GM23338 (cell line): ENCODE measurements at regions not wholly inside any gene's neighbourhood (a gene's known extent, or its start where the extent isn't known, plus 50 kb on each side); places are given as distances from the start of the nearest gene placed in this dataset.

Experiments used
- EZH2 ChIP-seq: fragments of 200-600 bp; sonication (generic); IDR thresholded peaks from one replicate; pipeline ENCODE4 v1.8.0; 2017; ENCODE audit warnings: antibody characterized with exemption, mild to moderate bottlenecking, low read depth; ENCODE audit not compliant: unreplicated experiment
- JUNB ChIP-seq: IDR thresholded peaks from one replicate; pipeline ENCODE4 v1.6.1; 2016; ENCODE audit warnings: antibody characterized with exemption; ENCODE audit not compliant: unreplicated experiment
- NANOG ChIP-seq: IDR thresholded peaks from 2 replicates; pipeline ENCODE4 v1.6.1; 2016; ENCODE audit warnings: antibody characterized with exemption, borderline replicate concordance
- POLR2AphosphoS5 ChIP-seq: IDR thresholded peaks from 2 replicates; pipeline ENCODE4 v1.6.1; 2016; ENCODE audit warnings: antibody characterized with exemption, low read depth
- STAT1 ChIP-seq: IDR thresholded peaks from one replicate; pipeline ENCODE4 v1.6.1; 2016; ENCODE audit warnings: antibody characterized with exemption; ENCODE audit not compliant: unreplicated experiment
- ZNF331 ChIP-seq: fragments of 250-450 bp; sonication (Bioruptor Pico); IDR thresholded peaks from 2 replicates; pipeline ENCODE4 v1.5.0; 2020; ENCODE audit warnings: low read depth, mild to moderate bottlenecking, moderate library complexity
- TF ChIP-seq, protein P1 (sequence below): fragments of 250-450 bp; sonication (Bioruptor Pico); IDR thresholded peaks from 2 replicates; pipeline ENCODE4 v1.5.0; 2020; ENCODE audit warnings: mild to moderate bottlenecking, moderate library complexity
- TF ChIP-seq, protein P2 (sequence below): IDR thresholded peaks from one replicate; pipeline ENCODE4 v1.6.1; 2018; ENCODE audit warnings: antibody characterized with exemption; ENCODE audit not compliant: unreplicated experiment

DNA sequence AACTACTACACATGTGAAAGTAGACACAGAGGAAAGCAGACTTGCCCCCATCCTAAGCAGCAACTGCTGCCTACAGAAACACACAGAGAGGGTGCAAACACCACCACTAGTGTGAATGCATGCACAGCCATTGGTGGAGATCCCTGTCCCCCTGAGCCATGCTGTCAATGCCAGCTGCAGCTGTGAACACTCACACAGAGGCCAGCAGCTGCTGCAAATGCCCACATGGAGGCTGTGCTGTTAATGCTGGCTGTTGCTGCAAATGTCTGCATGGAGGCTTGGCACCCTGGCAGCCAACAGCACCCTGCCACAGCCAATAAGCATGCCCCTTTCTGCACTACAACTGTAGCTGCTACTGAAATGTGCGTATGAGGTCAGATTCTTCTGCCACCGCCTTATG is 355.0 kb downstream of the LNPK start (continued):
- TF ChIP-seq, protein P1, sequence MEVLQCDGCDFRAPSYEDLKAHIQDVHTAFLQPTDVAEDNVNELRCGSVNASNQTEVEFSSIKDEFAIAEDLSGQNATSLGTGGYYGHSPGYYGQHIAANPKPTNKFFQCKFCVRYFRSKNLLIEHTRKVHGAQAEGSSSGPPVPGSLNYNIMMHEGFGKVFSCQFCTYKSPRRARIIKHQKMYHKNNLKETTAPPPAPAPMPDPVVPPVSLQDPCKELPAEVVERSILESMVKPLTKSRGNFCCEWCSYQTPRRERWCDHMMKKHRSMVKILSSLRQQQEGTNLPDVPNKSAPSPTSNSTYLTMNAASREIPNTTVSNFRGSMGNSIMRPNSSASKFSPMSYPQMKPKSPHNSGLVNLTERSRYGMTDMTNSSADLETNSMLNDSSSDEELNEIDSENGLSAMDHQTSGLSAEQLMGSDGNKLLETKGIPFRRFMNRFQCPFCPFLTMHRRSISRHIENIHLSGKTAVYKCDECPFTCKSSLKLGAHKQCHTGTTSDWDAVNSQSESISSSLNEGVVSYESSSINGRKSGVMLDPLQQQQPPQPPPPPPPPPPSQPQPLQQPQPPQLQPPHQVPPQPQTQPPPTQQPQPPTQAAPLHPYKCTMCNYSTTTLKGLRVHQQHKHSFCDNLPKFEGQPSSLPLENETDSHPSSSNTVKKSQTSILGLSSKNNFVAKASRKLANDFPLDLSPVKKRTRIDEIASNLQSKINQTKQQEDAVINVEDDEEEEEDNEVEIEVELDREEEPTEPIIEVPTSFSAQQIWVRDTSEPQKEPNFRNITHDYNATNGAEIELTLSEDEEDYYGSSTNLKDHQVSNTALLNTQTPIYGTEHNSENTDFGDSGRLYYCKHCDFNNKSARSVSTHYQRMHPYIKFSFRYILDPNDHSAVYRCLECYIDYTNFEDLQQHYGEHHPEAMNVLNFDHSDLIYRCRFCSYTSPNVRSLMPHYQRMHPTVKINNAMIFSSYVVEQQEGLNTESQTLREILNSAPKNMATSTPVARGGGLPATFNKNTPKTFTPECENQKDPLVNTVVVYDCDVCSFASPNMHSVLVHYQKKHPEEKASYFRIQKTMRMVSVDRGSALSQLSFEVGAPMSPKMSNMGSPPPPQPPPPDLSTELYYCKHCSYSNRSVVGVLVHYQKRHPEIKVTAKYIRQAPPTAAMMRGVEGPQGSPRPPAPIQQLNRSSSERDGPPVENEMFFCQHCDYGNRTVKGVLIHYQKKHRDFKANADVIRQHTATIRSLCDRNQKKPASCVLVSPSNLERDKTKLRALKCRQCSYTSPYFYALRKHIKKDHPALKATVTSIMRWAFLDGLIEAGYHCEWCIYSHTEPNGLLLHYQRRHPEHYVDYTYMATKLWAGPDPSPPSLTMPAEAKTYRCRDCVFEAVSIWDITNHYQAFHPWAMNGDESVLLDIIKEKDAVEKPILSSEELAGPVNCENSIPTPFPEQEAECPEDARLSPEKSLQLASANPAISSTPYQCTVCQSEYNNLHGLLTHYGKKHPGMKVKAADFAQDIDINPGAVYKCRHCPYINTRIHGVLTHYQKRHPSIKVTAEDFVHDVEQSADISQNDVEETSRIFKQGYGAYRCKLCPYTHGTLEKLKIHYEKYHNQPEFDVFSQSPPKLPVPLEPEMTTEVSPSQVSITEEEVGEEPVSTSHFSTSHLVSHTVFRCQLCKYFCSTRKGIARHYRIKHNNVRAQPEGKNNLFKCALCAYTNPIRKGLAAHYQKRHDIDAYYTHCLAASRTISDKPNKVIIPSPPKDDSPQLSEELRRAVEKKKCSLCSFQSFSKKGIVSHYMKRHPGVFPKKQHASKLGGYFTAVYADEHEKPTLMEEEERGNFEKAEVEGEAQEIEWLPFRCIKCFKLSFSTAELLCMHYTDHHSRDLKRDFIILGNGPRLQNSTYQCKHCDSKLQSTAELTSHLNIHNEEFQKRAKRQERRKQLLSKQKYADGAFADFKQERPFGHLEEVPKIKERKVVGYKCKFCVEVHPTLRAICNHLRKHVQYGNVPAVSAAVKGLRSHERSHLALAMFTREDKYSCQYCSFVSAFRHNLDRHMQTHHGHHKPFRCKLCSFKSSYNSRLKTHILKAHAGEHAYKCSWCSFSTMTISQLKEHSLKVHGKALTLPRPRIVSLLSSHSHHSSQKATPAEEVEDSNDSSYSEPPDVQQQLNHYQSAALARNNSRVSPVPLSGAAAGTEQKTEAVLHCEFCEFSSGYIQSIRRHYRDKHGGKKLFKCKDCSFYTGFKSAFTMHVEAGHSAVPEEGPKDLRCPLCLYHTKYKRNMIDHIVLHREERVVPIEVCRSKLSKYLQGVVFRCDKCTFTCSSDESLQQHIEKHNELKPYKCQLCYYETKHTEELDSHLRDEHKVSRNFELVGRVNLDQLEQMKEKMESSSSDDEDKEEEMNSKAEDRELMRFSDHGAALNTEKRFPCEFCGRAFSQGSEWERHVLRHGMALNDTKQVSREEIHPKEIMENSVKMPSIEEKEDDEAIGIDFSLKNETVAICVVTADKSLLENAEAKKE (CRISPR knock-in tag), result no peak
- TF ChIP-seq EZH2, result no peak
- no peak for TF ChIP-seq STAT1
- no peak for TF ChIP-seq NANOG
- no peak for TF ChIP-seq ZNF331 (CRISPR knock-in tag)
- TF ChIP-seq POLR2AphosphoS5, result no peak
- TF ChIP-seq, protein P2, sequence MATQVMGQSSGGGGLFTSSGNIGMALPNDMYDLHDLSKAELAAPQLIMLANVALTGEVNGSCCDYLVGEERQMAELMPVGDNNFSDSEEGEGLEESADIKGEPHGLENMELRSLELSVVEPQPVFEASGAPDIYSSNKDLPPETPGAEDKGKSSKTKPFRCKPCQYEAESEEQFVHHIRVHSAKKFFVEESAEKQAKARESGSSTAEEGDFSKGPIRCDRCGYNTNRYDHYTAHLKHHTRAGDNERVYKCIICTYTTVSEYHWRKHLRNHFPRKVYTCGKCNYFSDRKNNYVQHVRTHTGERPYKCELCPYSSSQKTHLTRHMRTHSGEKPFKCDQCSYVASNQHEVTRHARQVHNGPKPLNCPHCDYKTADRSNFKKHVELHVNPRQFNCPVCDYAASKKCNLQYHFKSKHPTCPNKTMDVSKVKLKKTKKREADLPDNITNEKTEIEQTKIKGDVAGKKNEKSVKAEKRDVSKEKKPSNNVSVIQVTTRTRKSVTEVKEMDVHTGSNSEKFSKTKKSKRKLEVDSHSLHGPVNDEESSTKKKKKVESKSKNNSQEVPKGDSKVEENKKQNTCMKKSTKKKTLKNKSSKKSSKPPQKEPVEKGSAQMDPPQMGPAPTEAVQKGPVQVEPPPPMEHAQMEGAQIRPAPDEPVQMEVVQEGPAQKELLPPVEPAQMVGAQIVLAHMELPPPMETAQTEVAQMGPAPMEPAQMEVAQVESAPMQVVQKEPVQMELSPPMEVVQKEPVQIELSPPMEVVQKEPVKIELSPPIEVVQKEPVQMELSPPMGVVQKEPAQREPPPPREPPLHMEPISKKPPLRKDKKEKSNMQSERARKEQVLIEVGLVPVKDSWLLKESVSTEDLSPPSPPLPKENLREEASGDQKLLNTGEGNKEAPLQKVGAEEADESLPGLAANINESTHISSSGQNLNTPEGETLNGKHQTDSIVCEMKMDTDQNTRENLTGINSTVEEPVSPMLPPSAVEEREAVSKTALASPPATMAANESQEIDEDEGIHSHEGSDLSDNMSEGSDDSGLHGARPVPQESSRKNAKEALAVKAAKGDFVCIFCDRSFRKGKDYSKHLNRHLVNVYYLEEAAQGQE, result no peak
- TF ChIP-seq JUNB, result no peak
